PC-3 (cell line): ENCODE measurements at regions not wholly inside any gene's neighbourhood (a gene's known extent, or its start where the extent isn't known, plus 50 kb on each side); places are given as distances from the start of the nearest gene placed in this dataset.

Source experiments
- CTCF ChIP-seq: fragments of 300-600 bp; sonication (generic); conservative IDR thresholded peaks from 2 replicates; pipeline ENCODE4 v1.5.1; 2017; ENCODE audit warnings: antibody characterized with exemption, low read depth, mild to moderate bottlenecking, low read length
- EZH2 ChIP-seq: fragments of 300-600 bp; sonication (generic); IDR thresholded peaks from one replicate; pipeline ENCODE4 v1.6.1; 2017; ENCODE audit warnings: antibody characterized with exemption, mild to moderate bottlenecking, low read length; ENCODE audit not compliant: unreplicated experiment
- EZH2phosphoT487 ChIP-seq: fragments of 300-600 bp; sonication (generic); IDR thresholded peaks from 2 replicates; pipeline ENCODE4 v1.6.1; 2018; ENCODE audit warnings: mild to moderate bottlenecking, antibody characterized with exemption, low read length, borderline replicate concordance

- no peak for TF ChIP-seq CTCF
- TF ChIP-seq EZH2, result no peak
- TF ChIP-seq EZH2phosphoT487, result no peak
Measured at GRCh38 chr12:90479237-90479636, 475.7 kb downstream of the CCER1 start.
